ENCODE measurements at regions not wholly inside any gene's neighbourhood (a gene's known extent, or its start where the extent isn't known, plus 50 kb on each side); places are given as distances from the start of the nearest gene placed in this dataset.

- no peak for TF ChIP-seq REST (IDR thresholded peaks at IDR 0.05; ENCODE audit: low read depth, low read length)
- no peak for TF ChIP-seq IRF3 (IDR thresholded peaks at IDR 0.05)
Measured at GRCh38 chr12:114134922-114135321, 168.8 kb upstream of the RBM19 start (continued).

- H3K4me3 ChIP-seq, result no peak overlapping the region
- SMC1A ChIA-PET (ENCODE audit: uncharacterized antibody, unreplicated experiment), result interaction anchor here (1.1 kb wide), 1 partner anchor 12 kb away, joined by 3 read pairs; no protein-coding TSS in a partner anchor
- no peaks in the 10 kb centered on the region for H3K9me3 ChIP-seq (replicated peaks; ENCODE audit: control insufficient read depth, insufficient read depth, low read length)
- no peaks in the 10 kb centered on the region; a peak in 1 of 4 replicates for H3K27me3 ChIP-seq (replicated peaks in 1 of 2; ENCODE audit: control insufficient read depth in 2 of 2, insufficient read depth in 2 of 2, low read length in 1 of 2)
- no peaks in the 10 kb centered on the region for H4K20me1 ChIP-seq (ENCODE audit: control insufficient read depth, insufficient read depth)
- H3K4me1 ChIP-seq (ENCODE audit: control insufficient read depth, insufficient read depth, low read length), result no peaks in the 10 kb centered on the region
- CTCF ChIA-PET, result interaction anchor here (1.5 kb wide), 1 partner anchor 35 kb away, joined by 4 read pairs; no protein-coding TSS in a partner anchor
- ATAC-seq (no peak), DNase-seq (ENCODE audit: low read depth, low spot score) (no peak), FAIRE-seq (no peak)
- no peak overlapping the region for H3K4me2 ChIP-seq (ENCODE audit: control insufficient read depth, insufficient read depth)
- H3K9ac ChIP-seq (ENCODE audit: control insufficient read depth, insufficient read depth, low read length), result no peak overlapping the region
- no peaks in the 10 kb centered on the region for H3K36me3 ChIP-seq (ENCODE audit: control insufficient read depth in 2 of 2, insufficient read depth in 2 of 2, low read length in 1 of 2)
- RAD21 ChIA-PET (ENCODE audit: unreplicated experiment), result no interaction called here
- no peak for TF ChIP-seq POLR2AphosphoS5 (IDR thresholded peaks at IDR 0.05; ENCODE audit: low read length)
- TF ChIP-seq PML (IDR thresholded peaks at IDR 0.05; ENCODE audit: low read length), result no peak
- TF ChIP-seq NRF1 (conservative IDR thresholded peaks at IDR 0.05; ENCODE audit: low read depth, low read length), result no peak
- TF ChIP-seq KLF5 (IDR thresholded peaks at IDR 0.05; ENCODE audit: partially characterized antibody), result no peak
- TF ChIP-seq MXI1 (IDR thresholded peaks at IDR 0.05; ENCODE audit: low read depth, low read length), result no peak
- no peak for TF ChIP-seq ZNF592 (IDR thresholded peaks at IDR 0.05)
- WGBS (ENCODE audit: insufficient coverage, insufficient replicate concordance, low lambda C conversion rate, missing lambda C conversion rate), result 4% methylated on average over 2 of the region's 2 CpGs
- no TSS peak for BruUV-seq (replicated peaks)
- H2AFZ ChIP-seq (ENCODE audit: control insufficient read depth, low read depth, low read length), result no peak overlapping the region
- in situ Hi-C loops (cut with MboI) (no loop called here), intact Hi-C loops (cut with micrococcal nuclease; ENCODE audit: unreplicated experiment) (no loop called here)
- POLR2A ChIA-PET, result no interaction called here
- no peaks in the 10 kb centered on the region for H3K79me2 ChIP-seq (ENCODE audit: control insufficient read depth, insufficient read depth, low read length)
- no peak overlapping the region for H3K27ac ChIP-seq (ENCODE audit: control insufficient read depth, insufficient read depth)
Measured at GRCh38 chr12:114131824-114132223, 165.7 kb upstream of the RBM19 start.

Measured in GM12878 (cell line).